ENCODE measurements at regions not wholly inside any gene's neighbourhood (a gene's known extent, or its start where the extent isn't known, plus 50 kb on each side); places are given as distances from the start of the nearest gene placed in this dataset.

DNA sequence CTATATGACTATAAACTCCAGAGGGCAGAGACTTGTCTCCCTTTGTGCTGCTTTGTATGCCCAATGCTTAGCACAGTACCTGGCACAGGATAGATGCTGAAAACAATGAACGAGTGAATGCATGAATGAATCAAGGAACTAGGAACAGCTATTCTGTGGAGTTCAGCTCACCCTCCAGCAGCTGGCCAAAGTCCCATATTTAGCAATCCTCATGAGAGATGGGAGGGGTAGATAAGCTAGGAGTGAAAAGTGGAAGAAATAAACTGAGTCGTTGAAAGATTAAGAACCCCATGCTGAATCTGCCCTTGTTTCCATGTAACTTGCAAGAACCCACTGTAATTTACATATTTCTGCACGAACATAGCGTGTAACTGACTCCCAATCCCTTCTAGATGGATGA, 106.5 kb downstream of the MAFB start:
- TF ChIP-seq, protein P1, sequence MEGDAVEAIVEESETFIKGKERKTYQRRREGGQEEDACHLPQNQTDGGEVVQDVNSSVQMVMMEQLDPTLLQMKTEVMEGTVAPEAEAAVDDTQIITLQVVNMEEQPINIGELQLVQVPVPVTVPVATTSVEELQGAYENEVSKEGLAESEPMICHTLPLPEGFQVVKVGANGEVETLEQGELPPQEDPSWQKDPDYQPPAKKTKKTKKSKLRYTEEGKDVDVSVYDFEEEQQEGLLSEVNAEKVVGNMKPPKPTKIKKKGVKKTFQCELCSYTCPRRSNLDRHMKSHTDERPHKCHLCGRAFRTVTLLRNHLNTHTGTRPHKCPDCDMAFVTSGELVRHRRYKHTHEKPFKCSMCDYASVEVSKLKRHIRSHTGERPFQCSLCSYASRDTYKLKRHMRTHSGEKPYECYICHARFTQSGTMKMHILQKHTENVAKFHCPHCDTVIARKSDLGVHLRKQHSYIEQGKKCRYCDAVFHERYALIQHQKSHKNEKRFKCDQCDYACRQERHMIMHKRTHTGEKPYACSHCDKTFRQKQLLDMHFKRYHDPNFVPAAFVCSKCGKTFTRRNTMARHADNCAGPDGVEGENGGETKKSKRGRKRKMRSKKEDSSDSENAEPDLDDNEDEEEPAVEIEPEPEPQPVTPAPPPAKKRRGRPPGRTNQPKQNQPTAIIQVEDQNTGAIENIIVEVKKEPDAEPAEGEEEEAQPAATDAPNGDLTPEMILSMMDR (IDR thresholded peaks at IDR 0.05; ENCODE audit: low read depth, low read length, poor library complexity, severe bottlenecking): no peak
- no peak for TF ChIP-seq EZH2phosphoT487 (IDR thresholded peaks at IDR 0.05; ENCODE audit: borderline replicate concordance, low read length)

Data from DOHH2 (cell line).